HG02763 (cell line): ENCODE measurements at regions not wholly inside any gene's neighbourhood (a gene's known extent, or its start where the extent isn't known, plus 50 kb on each side); places are given as distances from the start of the nearest gene placed in this dataset.

Experiments used
- ATAC-seq: cut with Tn5 transposase; IDR thresholded peaks from one replicate; pipeline ENCODE4 v1.9.1; 2021; ENCODE audit warnings: mild to moderate bottlenecking, moderate library complexity; ENCODE audit not compliant: unreplicated experiment

DNA sequence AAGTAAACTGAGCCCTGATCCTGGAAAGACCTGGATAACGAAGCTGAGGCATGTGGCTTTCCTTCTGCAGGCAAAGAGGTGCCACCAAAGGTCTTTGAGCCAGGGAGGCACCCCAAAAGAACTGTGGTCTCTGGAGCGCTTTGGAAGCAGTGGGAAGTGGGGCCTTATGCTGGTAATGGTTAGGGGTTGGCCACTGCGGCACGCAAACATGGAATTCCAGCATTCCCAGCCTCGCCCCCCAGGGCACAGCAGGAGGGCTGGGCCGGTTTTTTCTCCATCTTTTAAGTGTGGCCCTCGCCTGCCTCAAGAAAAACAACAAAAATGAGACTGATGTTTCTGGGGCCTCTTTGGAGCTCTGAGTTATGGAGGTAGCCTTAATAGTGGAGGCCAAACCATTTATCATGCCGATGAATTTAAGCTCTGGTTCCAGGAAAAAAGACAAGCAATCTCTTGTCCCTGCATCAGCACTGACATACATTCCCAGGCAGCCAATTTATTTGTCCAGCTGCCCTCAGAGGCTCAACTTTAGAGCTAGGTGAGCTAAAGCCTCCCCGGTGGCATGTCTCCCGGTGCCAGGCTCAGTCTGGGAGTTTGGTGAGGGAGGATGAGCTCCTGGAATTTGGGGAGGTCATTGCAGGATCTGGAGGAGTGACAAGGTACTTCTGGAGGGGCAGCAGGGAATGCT lies 109.0 kb downstream of the TLE3 start:
- no peak for ATAC-seq

DNA sequence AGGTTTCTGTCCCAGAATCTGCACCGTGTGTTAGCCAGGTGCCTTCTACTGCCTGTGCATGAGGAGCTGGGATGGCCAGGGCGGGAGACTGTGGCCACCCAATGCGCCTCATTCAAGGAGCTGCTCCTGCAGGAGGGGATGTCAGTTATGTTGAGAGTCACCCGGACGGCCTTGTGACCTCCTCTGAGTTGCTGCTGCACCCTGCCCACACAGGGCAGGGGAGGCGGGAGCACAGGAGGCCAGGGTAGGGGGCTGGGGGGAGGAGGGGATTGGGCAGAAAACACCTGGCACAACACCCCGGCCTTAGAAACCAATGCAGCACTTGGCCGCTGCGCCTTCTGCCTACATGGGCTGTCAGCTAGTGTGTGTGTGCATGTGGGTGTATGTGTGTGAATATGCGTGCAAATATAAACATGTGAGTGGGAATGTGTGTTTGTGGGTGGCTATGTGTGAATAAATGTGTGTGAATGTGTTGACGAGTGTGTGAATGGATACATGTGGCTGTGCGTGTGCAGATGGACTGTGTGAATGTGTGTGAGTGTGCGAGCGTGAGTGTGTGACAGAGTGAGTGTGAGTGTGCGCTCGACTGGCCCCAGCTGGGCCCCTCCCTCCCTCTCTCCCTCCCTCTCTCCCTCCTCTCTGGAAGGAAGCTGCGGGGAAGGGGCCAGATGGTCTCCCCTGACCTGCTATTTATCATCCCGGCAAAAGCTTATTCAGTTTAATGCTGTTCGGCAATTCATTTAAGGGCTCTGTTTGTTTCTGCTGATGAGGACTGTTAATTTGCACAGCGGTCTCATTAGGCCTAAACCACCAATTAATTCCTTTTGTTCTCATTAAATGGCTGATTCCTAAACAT lies 106.9 kb downstream of the TLE3 start:
- ATAC-seq: no peak

DNA sequence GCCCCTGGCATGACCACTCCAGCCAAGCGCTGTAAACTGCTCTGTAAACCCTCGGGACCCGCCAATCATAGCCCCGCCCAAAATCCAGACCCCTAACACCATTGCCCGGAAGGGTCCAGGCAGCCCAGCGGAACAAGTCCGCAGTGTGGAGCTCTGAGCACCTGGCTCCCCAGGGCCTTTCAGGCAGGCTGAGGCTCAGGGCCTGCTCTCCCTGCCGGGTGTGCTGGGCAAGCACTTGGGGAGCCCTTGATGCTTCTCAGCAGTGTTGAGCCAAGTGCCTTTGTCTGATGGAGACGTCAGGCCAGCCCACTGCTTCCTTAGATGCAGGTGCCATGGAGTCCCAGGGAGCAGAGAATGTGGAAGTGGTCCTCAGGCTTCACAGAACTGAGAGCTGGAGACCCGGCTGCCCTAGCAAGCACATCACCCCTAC lies 106.2 kb downstream of the TLE3 start:
- no peak for ATAC-seq

DNA sequence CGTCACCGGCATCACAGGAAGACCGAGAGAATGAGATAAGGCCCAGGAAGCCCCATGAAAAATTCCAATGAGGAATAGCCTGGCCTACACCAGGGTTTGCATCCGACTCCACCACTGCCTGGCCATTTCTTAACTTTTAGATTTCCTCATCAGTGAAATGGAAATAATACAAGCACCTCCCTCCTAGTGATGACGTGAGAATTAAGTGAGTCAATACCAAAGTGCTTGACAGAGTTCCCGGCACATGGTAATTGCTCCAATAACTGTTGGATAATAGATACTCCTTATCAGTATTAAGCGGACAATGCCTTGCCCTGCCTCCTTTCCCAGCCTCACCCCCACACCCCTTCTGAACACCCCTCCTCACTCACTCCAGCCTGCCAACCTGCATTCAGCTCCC lies 105.4 kb downstream of the TLE3 start:
- ATAC-seq: no peak

DNA sequence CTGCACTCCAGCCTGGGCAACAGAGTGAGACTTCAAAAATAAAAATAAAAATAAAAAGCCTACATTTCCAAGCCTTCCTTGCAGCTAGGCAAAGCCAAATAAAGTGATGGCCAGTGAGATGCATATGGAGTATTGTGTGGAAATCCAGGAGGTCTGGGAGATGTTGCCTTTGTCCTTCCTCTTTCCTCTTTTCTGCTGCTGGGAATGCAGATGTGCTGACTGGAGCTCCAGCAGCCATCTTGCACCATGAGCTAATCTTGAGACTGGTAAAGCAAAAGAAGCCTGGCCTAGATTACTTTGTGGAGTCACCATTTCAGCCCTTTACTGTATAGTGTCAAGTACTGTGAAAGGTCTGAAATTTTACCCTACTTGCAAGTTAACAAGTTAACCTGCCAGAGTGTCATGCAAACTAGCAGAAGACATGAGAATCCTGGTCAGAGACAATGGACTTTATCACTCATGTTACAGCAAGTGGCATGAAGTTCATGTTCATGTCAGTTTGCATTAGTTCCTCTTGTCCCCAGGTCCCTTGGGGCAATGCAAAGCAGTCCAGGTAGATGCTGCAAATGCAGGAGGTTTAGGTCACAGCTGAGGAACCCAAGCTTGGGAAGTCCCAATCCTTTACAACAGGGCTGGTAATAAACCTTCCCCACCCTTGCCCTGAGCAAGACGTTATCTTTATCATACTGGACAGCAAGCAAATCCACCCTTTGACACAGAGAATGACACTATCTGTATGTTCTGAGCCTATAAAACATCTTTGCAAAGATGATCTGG lies 103.1 kb downstream of the TLE3 start:
- no peak for ATAC-seq

DNA sequence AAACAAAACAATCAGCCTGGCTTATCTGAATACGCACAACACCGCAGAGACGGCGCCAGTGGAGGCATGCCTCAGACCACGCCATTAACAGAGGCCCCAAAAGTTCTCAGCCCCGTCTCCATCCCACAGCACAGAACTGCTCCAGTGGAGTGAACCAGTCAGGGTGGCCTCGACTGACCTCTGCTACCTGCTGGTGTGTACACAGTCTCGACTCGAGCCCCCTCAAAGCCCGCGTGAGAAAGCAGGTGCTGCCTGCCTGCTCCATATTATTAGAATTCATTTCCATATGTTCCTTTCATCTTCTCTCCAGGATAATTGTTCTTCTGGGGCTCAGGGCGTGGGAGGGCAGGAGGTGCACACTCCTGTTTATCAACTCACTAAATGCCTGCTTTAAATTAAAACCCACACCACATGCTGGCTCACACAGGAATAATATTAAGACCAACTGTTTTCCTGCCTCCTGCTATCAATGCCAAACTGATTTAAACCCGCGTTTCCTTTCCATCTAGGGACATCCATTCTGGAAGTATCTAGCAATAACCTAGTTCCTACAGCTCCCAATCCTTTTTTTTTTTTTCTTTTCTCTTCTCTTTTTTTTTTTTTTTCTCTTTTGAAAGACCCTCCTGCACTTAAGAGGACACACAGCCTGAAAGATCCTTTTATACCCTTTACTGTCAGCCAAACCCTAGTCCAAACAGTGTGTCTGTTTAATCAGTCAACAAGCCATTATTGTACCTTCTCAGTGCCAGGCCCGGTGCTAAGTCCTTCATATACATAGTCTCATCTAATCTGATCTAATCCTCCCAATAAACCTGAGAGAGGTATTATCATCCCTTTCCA lies 101.2 kb downstream of the TLE3 start:
- no peak for ATAC-seq

DNA sequence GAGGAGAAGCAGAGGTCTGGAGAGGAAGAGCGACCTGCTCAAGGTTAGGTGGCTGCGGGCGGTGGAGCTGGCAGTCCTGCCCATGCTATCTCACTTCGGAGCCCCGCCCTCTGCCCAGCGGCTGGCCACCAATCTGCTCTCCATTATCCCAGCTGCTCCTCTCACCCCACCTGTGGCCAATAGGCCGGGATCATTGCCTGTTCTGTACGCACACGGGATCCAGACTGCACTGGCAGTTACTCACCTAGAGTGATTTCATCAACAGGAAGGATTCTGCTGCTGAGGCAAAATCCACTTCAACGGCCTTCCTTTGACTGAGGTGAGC lies 100.6 kb downstream of the TLE3 start:
- ATAC-seq: no peak
